H54 (cell line): ENCODE measurements at regions not wholly inside any gene's neighbourhood (a gene's known extent, or its start where the extent isn't known, plus 50 kb on each side); places are given as distances from the start of the nearest gene placed in this dataset.

Experiments
- DNase-seq: peaks from one replicate; pipeline ENCODE4 v3.0.0; 2011; ENCODE audit warnings: low spot score, mixed read lengths; ENCODE audit not compliant: insufficient read length
- FAIRE-seq: peaks from 3 replicates; lab custom pipeline; 2011; peaks lifted over from hg19 to GRCh38; lab: Jason Lieb, UNC
- POLR2A ChIP-seq: IDR thresholded peaks from 2 replicates; pipeline ENCODE4 v1.6.1; 2011; ENCODE audit warnings: low read depth, mild to moderate bottlenecking, low read length

- DNase-seq (no peak), FAIRE-seq (no peak)
Measured at GRCh38 chr5:67293226-67293625, 96.6 kb upstream of the CD180 start.

GRCh38 chr5:67292201-67292940 lies 95.8 kb upstream of the CD180 start:
- FAIRE-seq (no peak), DNase-seq (no peak)
- TF ChIP-seq POLR2A: no peak

More at GRCh38 chr5:67293226-67293625, 96.6 kb upstream of the CD180 start:
- no peak for TF ChIP-seq POLR2A

- FAIRE-seq (no peak), DNase-seq (no peak)
- no peak for TF ChIP-seq POLR2A
Measured at GRCh38 chr5:67291671-67292070, 95.1 kb upstream of the CD180 start.

GRCh38 chr5:67291066-67291465 lies 94.5 kb upstream of the CD180 start:
- DNase-seq: no peak
- FAIRE-seq: no peak
- TF ChIP-seq POLR2A: no peak

- FAIRE-seq: no peak
- TF ChIP-seq POLR2A: no peak
- DNase-seq: no peak
Measured at GRCh38 chr5:67290655-67291054, 94.1 kb upstream of the CD180 start.

- no peak for TF ChIP-seq POLR2A
- DNase-seq: no peak
- FAIRE-seq: no peak
Measured at GRCh38 chr5:67289763-67290521, 93.3 kb upstream of the CD180 start.

GRCh38 chr5:67287510-67288268 lies 91.1 kb upstream of the CD180 start:
- TF ChIP-seq POLR2A: no peak
- no peak for FAIRE-seq
- no peak for DNase-seq

- FAIRE-seq: no peak
- DNase-seq: no peak
- TF ChIP-seq POLR2A: no peak
Measured at GRCh38 chr5:67286006-67286405, 89.4 kb upstream of the CD180 start.

- DNase-seq (no peak), FAIRE-seq (no peak)
- TF ChIP-seq POLR2A: no peak
Measured at GRCh38 chr5:67283988-67284487, 87.4 kb upstream of the CD180 start.

- FAIRE-seq (no peak), DNase-seq (no peak)
- no peak for TF ChIP-seq POLR2A
Measured at GRCh38 chr5:67283275-67283987, 86.8 kb upstream of the CD180 start.

GRCh38 chr5:67281874-67282273 lies 85.3 kb upstream of the CD180 start:
- no peak for FAIRE-seq
- DNase-seq: no peak
- no peak for TF ChIP-seq POLR2A

- no peak for TF ChIP-seq POLR2A
- FAIRE-seq (no peak), DNase-seq (no peak)
Measured at GRCh38 chr5:67273689-67274356, 77.2 kb upstream of the CD180 start.
